Activated B cell treated with CpG ODN at 0.5 μM for 24 hours (primary cell): ENCODE measurements at regions not wholly inside any gene's neighbourhood (a gene's known extent, or its start where the extent isn't known, plus 50 kb on each side); places are given as distances from the start of the nearest gene placed in this dataset.

Source experiments
- ATAC-seq: fragments of 200-7000 bp; cut with Tn5 transposase; one replicate; pipeline ENCODE4 v1.10.0; 2021; ENCODE audit warnings: low read depth, mild to moderate bottlenecking, moderate library complexity
- CTCF ChIA-PET: fragments of 350-600 bp; sonication (Branson Sonifier 250); formaldehyde crosslinking; loops from one replicate; lab custom pipeline; 2021; ENCODE audit warnings: antibody characterized with exemption; lab: Charles Lee
- POLR2A ChIA-PET: fragments of 350-600 bp; sonication (Branson Sonifier 250); formaldehyde crosslinking; loops from one replicate; lab custom pipeline; 2021; ENCODE audit warnings: antibody characterized with exemption; lab: Charles Lee
- DNase-seq: peaks from one replicate; pipeline ENCODE4 v3.0.0; 2022
- H3K27ac Mint-ChIP-seq: one replicate; pipeline ENCODE4 v1.8.0; 2020; ENCODE audit warnings: mixed read lengths
- H3K27me3 Mint-ChIP-seq: one replicate; pipeline ENCODE4 v1.8.0; 2021; ENCODE audit warnings: mixed read lengths
- H3K36me3 Mint-ChIP-seq: one replicate; pipeline ENCODE4 v1.8.0; 2021; ENCODE audit warnings: low read depth, mixed read lengths
- H3K4me1 Mint-ChIP-seq: one replicate; pipeline ENCODE4 v1.8.0; 2021; ENCODE audit warnings: mixed read lengths
- H3K4me3 Mint-ChIP-seq: one replicate; pipeline ENCODE4 v1.8.0; 2020; ENCODE audit warnings: mild to moderate bottlenecking, mixed read lengths
- H3K9me3 Mint-ChIP-seq: one replicate; pipeline ENCODE4 v1.8.0; 2020; ENCODE audit warnings: mixed read lengths
- CTCF ChIP-seq: fragments of 200-600 bp; IDR thresholded peaks from one replicate; pipeline ENCODE4 v1.8.0; 2022; ENCODE audit warnings: antibody characterized with exemption, mild to moderate bottlenecking
- intact Hi-C: fragments of 100-400 bp; cut with micrococcal nuclease; formaldehyde crosslinking; loops from one replicate; pipeline ENCODE4 v1.15.1; 2024

GRCh38 chr12:132424811-132425210 is 65.1 kb upstream of the FBRSL1 start:
- POLR2A ChIA-PET: no interaction called here
- H3K4me1 Mint-ChIP-seq: peaks cover 31% of the 10 kb centered on the region

DNA sequence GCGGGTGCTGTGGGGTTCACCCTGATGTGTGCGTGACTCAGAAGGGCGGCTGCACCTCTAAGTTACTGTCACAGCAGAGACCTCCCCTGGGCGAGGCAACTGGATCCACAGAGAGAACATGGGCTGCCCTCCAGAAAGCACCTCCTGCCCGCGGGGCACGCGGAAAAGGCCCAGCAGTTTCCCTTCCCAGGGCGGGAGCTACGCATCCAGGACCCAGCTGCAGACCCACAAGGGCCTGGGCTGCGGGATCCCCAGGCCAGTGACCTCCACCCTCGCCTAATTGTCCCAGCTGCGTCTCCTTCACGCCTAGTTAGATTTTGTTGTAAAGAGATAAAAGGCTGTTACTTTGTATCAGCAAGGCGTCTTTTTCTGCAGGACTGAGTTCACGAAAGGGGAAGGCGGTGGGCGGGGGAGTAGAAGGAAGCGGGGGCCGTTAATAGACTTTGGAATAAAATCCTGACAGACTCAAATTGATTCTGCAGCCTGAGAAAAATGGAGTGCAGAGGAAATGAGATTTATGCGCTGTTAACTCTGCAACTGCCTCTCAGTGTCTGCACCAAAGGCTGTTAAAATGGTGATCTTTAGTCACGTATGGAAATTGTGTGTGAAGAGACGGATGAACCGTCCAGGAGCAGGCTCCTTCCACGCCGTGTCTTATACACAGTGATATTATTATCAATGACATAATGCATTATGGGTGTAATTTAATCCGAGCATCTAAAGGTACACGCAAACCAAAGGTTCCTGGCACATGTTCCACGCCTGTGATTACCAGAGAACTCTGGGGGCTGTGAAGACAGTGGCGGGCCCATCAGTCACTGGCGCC is 65.9 kb upstream of the FBRSL1 start:
- Mint-ChIP-seq H3K4me3 (no peak overlapping the region), H3K4me1 (peaks cover 24% of the 10 kb centered on the region), H3K36me3 (no peaks in the 10 kb centered on the region), H3K9me3 (no peaks in the 10 kb centered on the region), H3K27ac (no peak overlapping the region), H3K27me3 (no peaks in the 10 kb centered on the region)
- CTCF ChIA-PET: no interaction called here
- DNase-seq (no peak), ATAC-seq (no peak)
- intact Hi-C loops: no loop called here
- POLR2A ChIA-PET: no interaction called here
- no peak for TF ChIP-seq CTCF

More at GRCh38 chr12:132424811-132425210, 65.1 kb upstream of the FBRSL1 start:
- intact Hi-C loops: no loop called here
- no peak for TF ChIP-seq CTCF
- H3K36me3 Mint-ChIP-seq: no peaks in the 10 kb centered on the region
- no peak overlapping the region for H3K4me3 Mint-ChIP-seq
- CTCF ChIA-PET: no interaction called here
- H3K27ac Mint-ChIP-seq: no peak overlapping the region
- ATAC-seq (no peak), DNase-seq (no peak)
- no peaks in the 10 kb centered on the region for H3K9me3 Mint-ChIP-seq
- H3K27me3 Mint-ChIP-seq: no peaks in the 10 kb centered on the region

DNA sequence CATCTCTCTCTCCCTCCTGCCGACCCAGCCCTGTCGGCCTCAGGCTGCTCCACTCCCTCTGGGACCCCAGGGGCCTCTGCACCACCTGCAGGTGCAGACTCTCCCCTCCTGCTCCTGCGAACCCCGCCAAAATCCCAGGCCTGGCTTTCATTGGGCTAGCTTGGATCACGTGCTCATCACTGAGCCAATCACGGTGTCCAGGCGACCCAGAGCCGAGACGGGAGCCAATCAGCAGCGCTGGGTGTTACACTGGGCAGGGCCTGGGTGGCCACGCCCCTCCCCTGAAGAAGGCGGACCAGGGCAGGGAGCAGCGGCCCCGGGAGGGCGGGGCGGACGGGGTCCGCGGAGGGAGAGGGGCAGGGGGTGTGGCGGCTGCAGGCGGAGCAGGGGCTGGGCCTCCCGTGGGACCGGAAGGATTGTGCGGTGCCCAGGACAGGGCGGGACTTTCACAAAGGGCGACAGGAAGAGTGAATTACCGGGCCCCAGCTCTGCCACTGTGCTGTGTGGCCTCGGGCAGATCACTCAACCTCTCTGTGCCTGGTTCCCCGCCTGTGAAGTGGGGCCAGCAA is 66.6 kb upstream of the FBRSL1 start:
- intact Hi-C loops: no loop called here
- ChIA-PET CTCF (no interaction called here), POLR2A (no interaction called here)
- Mint-ChIP-seq H3K27me3 (no peaks in the 10 kb centered on the region), H3K36me3 (no peaks in the 10 kb centered on the region), H3K4me3 (no peak overlapping the region), H3K4me1 (peaks cover 19% of the 10 kb centered on the region), H3K27ac (no peak overlapping the region), H3K9me3 (no peaks in the 10 kb centered on the region)
- no peak for TF ChIP-seq CTCF
- peak; percentile 54 for ATAC-seq
- no peak for DNase-seq

DNA sequence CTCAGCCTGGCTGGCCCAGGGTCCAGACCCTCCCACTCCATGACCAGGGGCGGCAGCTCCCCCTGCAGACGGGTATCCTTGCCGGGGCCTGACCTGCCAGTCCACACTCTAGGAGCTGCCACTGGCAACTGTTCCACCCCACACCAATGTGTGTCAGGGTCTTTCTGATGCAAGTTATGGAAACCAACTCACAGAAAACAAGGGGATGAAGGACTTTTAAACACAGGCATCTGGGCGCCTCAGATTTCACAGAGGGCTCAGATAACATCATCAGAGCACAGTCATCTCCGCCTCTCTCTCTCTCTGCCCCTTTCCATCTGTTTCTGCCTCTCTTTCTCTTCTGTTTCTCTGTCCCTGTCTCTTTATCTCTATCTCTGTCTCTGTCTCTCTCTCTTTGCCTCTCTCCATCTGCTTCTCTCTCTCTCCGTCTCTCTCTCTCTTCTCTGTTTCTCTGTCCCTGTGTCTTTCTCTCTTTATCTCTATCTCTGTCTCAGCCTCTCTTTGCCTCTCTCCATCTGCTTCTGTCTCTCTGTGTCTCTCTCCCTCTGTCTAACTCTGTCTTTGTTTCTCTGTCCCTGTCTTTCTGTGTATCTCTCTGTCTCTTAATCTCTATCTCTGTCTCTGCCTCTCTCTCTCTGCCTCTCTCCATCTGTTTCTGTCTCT is 67.4 kb upstream of the FBRSL1 start:
- H3K27ac Mint-ChIP-seq: no peak overlapping the region
- H3K36me3 Mint-ChIP-seq: no peaks in the 10 kb centered on the region
- no peaks in the 10 kb centered on the region for H3K27me3 Mint-ChIP-seq
- ChIA-PET POLR2A (no interaction called here), CTCF (no interaction called here)
- peaks cover 13% of the 10 kb centered on the region for H3K4me1 Mint-ChIP-seq
- intact Hi-C loops: no loop called here
- no peak overlapping the region for H3K4me3 Mint-ChIP-seq
- DNase-seq (no peak), ATAC-seq (no peak)
- TF ChIP-seq CTCF: no peak
- H3K9me3 Mint-ChIP-seq: no peaks in the 10 kb centered on the region

DNA sequence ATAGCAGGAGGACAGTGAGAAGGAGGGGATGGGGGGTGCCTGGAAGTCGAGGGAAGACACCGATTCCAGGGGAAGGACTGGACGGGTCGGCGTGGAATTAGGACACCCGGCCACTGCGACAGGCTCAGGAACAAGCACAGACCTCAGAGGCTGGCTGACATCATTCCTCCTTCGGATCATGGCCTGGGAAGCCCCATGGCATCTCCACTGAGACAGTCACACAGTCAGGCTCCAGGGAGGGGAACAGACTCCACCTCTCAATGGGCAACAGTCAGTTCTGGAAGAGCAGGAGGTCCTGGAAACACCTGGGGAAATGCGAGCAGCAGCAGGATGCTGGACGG is 67.9 kb upstream of the FBRSL1 start:
- Mint-ChIP-seq H3K27ac (no peak overlapping the region), H3K4me3 (no peak overlapping the region), H3K4me1 (peaks cover 13% of the 10 kb centered on the region), H3K27me3 (no peaks in the 10 kb centered on the region), H3K36me3 (no peaks in the 10 kb centered on the region), H3K9me3 (no peaks in the 10 kb centered on the region)
- intact Hi-C loops: no loop called here
- ATAC-seq (no peak), DNase-seq (no peak)
- POLR2A ChIA-PET: no interaction called here
- CTCF ChIA-PET: no interaction called here
- no peak for TF ChIP-seq CTCF
